SW480 (cell line): ENCODE measurements at regions not wholly inside any gene's neighbourhood (a gene's known extent, or its start where the extent isn't known, plus 50 kb on each side); places are given as distances from the start of the nearest gene placed in this dataset.
A peak's percentile ranks its signal among the peaks of the same experiment; 100 is the strongest.

Source experiments
- DNase-seq: peaks from one replicate; pipeline ENCODE4 v3.0.0-alpha.2; 2016; ENCODE audit warnings: low spot score

- no peak for DNase-seq
These were observed 247.5 kb downstream of the MBNL1 start for GRCh38 chr3:152516216-152516615.

GRCh38 chr3:152517502-152517901, 248.8 kb downstream of the MBNL1 start:
- no peak for DNase-seq

GRCh38 chr3:152518346-152518745, 249.6 kb downstream of the MBNL1 start:
- no peak for DNase-seq

GRCh38 chr3:152519376-152519775, 250.6 kb downstream of the MBNL1 start:
- no peak for DNase-seq

GRCh38 chr3:152522036-152522435, 253.3 kb downstream of the MBNL1 start:
- DNase-seq = no peak

- DNase-seq = peak; percentile 37
These were observed 255.7 kb downstream of the MBNL1 start for GRCh38 chr3:152524198-152525140.

GRCh38 chr3:152531717-152532116, 263.0 kb downstream of the MBNL1 start:
- no peak for DNase-seq

- DNase-seq = no peak
These were observed 269.8 kb downstream of the MBNL1 start for GRCh38 chr3:152538518-152538917.

GRCh38 chr3:152539191-152539764, 270.5 kb downstream of the MBNL1 start:
- no peak for DNase-seq

- DNase-seq = no peak
These were observed 271.4 kb downstream of the MBNL1 start for GRCh38 chr3:152540120-152540519.

GRCh38 chr3:152547153-152547552, 278.4 kb downstream of the MBNL1 start:
- DNase-seq = no peak

- no peak for DNase-seq
These were observed 280.5 kb downstream of the MBNL1 start for GRCh38 chr3:152549263-152549662.

GRCh38 chr3:152550284-152550683, 281.6 kb downstream of the MBNL1 start:
- DNase-seq = no peak

GRCh38 chr3:152554980-152555379, 280.0 kb upstream of the P2RY1 start:
- no peak for DNase-seq

GRCh38 chr3:152555666-152556291, 279.2 kb upstream of the P2RY1 start:
- DNase-seq = no peak

- DNase-seq = no peak
These were observed 278.1 kb upstream of the P2RY1 start for GRCh38 chr3:152556731-152557254.

- DNase-seq = no peak
These were observed 277.5 kb upstream of the P2RY1 start for GRCh38 chr3:152557302-152557999.

GRCh38 chr3:152558386-152558785, 276.5 kb upstream of the P2RY1 start:
- no peak for DNase-seq

- no peak for DNase-seq
These were observed 275.7 kb upstream of the P2RY1 start for GRCh38 chr3:152559246-152559645.

- no peak for DNase-seq
These were observed 270.5 kb upstream of the P2RY1 start for GRCh38 chr3:152564459-152564858.

GRCh38 chr3:152574461-152575079, 260.4 kb upstream of the P2RY1 start:
- DNase-seq = peak; percentile 57

GRCh38 chr3:152578769-152579168, 256.2 kb upstream of the P2RY1 start:
- no peak for DNase-seq
